Neutrophil (primary cell): ENCODE measurements at regions not wholly inside any gene's neighbourhood (a gene's known extent, or its start where the extent isn't known, plus 50 kb on each side); places are given as distances from the start of the nearest gene placed in this dataset.

Experiments
- H3K27ac ChIP-seq: fragments of 200-600 bp; sonication (generic); 2 replicates; pipeline ENCODE4 v1.5.1; 2016; ENCODE audit warnings: mild to moderate bottlenecking, moderate library complexity
- H3K27me3 ChIP-seq: fragments of 200-600 bp; sonication (generic); 2 replicates; pipeline ENCODE4 v1.6.0; 2016; ENCODE audit warnings: mild to moderate bottlenecking
- H3K36me3 ChIP-seq: fragments of 200-600 bp; sonication (generic); 2 replicates; pipeline ENCODE4 v1.5.1; 2017
- H3K4me1 ChIP-seq, 2 experiments: fragments of 200-600 bp in 1 of 2; sonication (generic) in 1 of 2; 1 replicate in 1 of 2; 2 replicates in 1 of 2; pipeline versions ENCODE4 v1.5.1 to v1.6.1; 2013 to 2016; ENCODE audit warnings: low read depth in 1 of 2, low read length in 1 of 2, mild to moderate bottlenecking in 1 of 2, moderate library complexity in 1 of 2; ENCODE audit not compliant: control insufficient read depth in 1 of 2, insufficient read depth in 1 of 2
- H3K4me3 ChIP-seq, 2 experiments: fragments of 200-600 bp in 1 of 2; sonication (generic) in 1 of 2; 1 replicate in 1 of 2; 2 replicates in 1 of 2; pipeline ENCODE4 v1.5.1; 2013 to 2016; ENCODE audit warnings: low read depth in 1 of 2, low read length in 1 of 2, mild to moderate bottlenecking in 1 of 2, moderate library complexity in 1 of 2
- H3K9me3 ChIP-seq: fragments of 200-600 bp; sonication (generic); 2 replicates; pipeline ENCODE4 v1.5.1; 2016
- CTCF ChIP-seq: fragments of 200-600 bp; sonication (generic); IDR thresholded peaks from 2 replicates; pipeline ENCODE4 v1.5.1; 2016; ENCODE audit warnings: antibody characterized with exemption

- no peak for TF ChIP-seq CTCF
- Histone ChIP-seq H3K4me1 (peaks cover 6 to 29% of the 10 kb centered on the region in 2 experiments), H3K27ac (no peak overlapping the region), H3K36me3 (no peaks in the 10 kb centered on the region), H3K27me3 (peaks cover 72% of the 10 kb centered on the region), H3K9me3 (no peaks in the 10 kb centered on the region), H3K4me3 (no peak overlapping the region)
These were observed 65.4 kb upstream of the MAFB start for GRCh38 chr20:40754339-40754943.

- no peaks in the 10 kb centered on the region for H3K36me3 ChIP-seq
- H3K4me1 ChIP-seq = peaks cover 6 to 29% of the 10 kb centered on the region in 2 experiments
- H3K27me3 ChIP-seq = peaks cover 72% of the 10 kb centered on the region
- H3K9me3 ChIP-seq = no peaks in the 10 kb centered on the region
- peak overlapping the region; percentile 63 for H3K27ac ChIP-seq
- H3K4me3 ChIP-seq = no peak overlapping the region
- no peak for TF ChIP-seq CTCF
These were observed 68.1 kb upstream of the MAFB start for GRCh38 chr20:40757087-40757486.

- H3K36me3 ChIP-seq = no peaks in the 10 kb centered on the region
These were observed 69.8 kb upstream of the MAFB start for GRCh38 chr20:40758790-40759189.

GRCh38 chr20:40760399-40760798 is 71.4 kb upstream of the MAFB start:
- no peaks in the 10 kb centered on the region for H3K36me3 ChIP-seq
- peaks cover 0 to 14% of the 10 kb centered on the region in 2 experiments for H3K4me1 ChIP-seq
- no peak overlapping the region for H3K27ac ChIP-seq
- TF ChIP-seq CTCF = no peak
- H3K27me3 ChIP-seq = peaks cover 75% of the 10 kb centered on the region
- H3K9me3 ChIP-seq = no peaks in the 10 kb centered on the region
- H3K4me3 ChIP-seq = no peak overlapping the region

More at GRCh38 chr20:40758790-40759189, 69.8 kb upstream of the MAFB start:
- Histone ChIP-seq H3K27me3 (peaks cover 77% of the 10 kb centered on the region), H3K4me3 (no peak overlapping the region), H3K4me1 (peaks cover under 1 to 19% of the 10 kb centered on the region in 2 experiments), H3K9me3 (no peaks in the 10 kb centered on the region), H3K27ac (no peak overlapping the region)
- no peak for TF ChIP-seq CTCF

DNA sequence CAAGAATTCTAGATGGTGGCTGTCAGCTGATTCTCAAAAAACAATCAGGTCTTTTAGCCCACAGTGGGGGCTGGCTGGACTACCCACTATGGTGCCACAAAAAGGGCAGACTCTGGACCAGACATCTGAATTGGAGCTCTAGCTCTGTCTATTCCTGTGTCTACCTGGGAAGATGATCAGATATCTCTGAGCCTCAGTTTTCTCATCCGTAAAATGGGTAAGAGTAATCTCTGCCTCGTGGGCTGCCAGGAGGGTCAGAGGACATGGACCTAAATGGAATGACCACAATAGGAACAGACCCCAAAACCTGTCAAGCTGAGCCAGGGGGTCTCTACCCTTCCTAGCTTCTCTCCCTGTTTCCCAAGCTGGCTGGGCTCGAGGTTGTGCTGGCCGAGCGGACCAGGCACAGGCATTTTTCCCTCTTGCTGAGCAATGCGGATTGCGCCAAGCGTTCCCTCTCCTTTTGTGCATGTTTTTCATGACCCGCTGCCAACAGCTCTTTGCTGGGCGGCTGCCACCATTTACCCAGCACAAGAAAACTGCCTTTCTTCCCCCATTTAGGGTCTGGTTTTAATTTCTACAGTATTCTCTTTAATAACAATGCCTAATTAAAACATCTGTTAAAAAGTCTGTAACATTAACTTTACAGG is 74.7 kb upstream of the MAFB start:
- Histone ChIP-seq H3K4me1 (no peaks in the 10 kb centered on the region), H3K9me3 (no peaks in the 10 kb centered on the region), H3K36me3 (no peaks in the 10 kb centered on the region)

More for the DNA sequence above, 74.7 kb upstream of the MAFB start:
- H3K27ac ChIP-seq = no peak overlapping the region
- H3K27me3 ChIP-seq = peaks cover 92% of the 10 kb centered on the region
- no peak overlapping the region for H3K4me3 ChIP-seq
- TF ChIP-seq CTCF = no peak
